HG02852 (cell line): ENCODE measurements at regions not wholly inside any gene's neighbourhood (a gene's known extent, or its start where the extent isn't known, plus 50 kb on each side); places are given as distances from the start of the nearest gene placed in this dataset.

Experiments
- ATAC-seq: cut with Tn5 transposase; IDR thresholded peaks from one replicate; pipeline ENCODE4 v1.9.1; 2021; ENCODE audit warnings: mild to moderate bottlenecking, moderate library complexity; ENCODE audit not compliant: unreplicated experiment

GRCh38 chr4:56286763-56287162 lies 100.5 kb downstream of the AASDH start:
- ATAC-seq, result no peak

- no peak for ATAC-seq
Measured at GRCh38 chr4:56283375-56283774, 103.9 kb downstream of the AASDH start.

DNA sequence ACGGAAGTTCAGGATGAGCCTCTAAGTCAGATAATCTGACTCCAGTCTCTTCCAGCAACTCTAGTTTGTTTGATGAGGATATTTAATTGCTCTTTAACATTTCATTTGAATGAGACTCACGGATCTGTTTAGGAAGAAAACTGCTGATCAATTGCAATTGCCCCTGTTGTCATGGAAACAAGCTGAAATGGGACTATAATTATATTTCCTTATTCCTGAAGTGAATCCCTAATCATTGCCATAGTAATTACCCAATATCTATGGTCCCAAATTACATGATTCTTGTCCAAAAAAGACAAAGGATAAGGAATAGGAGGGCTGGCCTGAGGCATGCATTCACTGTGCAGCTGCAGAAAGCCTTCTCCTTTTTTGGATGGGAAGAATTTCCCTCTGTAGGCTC lies 105.3 kb downstream of the AASDH start:
- no peak for ATAC-seq

DNA sequence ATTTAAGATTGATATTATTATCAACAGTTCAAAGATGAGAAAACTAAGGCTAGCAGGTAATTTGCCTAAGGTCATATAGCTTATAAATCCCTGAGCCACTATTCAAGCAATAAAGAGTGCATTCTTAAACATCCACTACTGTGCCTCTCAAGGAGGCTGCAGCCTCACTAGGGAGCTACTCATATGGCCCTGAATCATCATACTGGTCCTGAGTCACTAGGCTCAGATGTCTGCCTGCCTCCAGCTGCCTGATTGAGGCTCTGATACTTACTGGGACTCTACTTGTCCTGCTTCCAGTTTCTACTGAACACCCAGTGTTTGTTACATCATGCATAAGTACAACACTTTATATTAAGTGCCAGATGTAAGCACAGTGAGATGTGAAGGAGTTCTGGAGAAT lies 110.7 kb downstream of the AASDH start:
- ATAC-seq, result no peak

DNA sequence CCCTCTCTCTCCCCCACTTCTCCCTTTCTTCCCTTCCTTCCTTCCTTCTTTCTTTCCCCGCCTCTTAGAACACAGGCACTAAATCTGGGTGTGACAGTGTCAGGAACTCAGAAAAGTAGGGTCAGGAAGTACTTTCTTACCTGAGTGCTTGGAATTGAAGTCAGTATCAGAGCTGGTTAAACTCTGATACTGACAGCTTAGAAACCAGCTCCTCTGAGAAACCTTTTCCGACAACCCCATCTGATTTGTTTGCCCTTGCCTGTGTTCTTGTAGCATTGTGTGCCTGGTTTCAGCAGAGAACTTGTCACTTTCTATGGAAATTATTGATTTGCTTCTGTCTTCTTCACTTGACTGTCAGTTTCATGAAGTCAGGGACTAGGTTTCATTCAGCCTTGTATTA lies 113.9 kb downstream of the AASDH start:
- ATAC-seq, result no peak

- no peak for ATAC-seq
Measured at GRCh38 chr4:56272927-56273326, 114.4 kb downstream of the AASDH start.

DNA sequence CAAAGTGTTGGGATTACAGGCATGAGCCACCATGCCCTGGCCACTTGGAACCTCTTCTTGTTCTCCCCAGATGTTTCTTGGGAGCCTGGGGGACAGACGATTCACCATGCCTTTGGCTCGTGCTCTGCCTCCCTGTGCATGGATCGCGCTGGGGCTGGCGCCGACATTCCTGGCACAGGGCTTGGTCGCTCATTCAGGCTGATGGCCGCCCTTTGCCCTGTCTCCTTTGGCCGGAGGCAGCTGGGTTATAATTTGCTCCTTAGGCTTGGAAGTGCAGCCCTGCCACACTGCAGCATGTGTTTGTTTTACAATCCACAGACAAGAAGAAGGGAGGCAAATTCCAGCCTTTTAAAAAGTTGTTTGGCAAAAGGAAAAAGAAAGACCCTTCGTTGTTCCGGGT lies 115.3 kb downstream of the AASDH start:
- no peak for ATAC-seq

GRCh38 chr4:56271131-56271530 lies 116.2 kb downstream of the AASDH start:
- no peak for ATAC-seq

- no peak for ATAC-seq
Measured at GRCh38 chr4:56267558-56267957, 119.7 kb downstream of the AASDH start.

- no peak for ATAC-seq
Measured at GRCh38 chr4:56264873-56265272, 122.4 kb downstream of the AASDH start.

DNA sequence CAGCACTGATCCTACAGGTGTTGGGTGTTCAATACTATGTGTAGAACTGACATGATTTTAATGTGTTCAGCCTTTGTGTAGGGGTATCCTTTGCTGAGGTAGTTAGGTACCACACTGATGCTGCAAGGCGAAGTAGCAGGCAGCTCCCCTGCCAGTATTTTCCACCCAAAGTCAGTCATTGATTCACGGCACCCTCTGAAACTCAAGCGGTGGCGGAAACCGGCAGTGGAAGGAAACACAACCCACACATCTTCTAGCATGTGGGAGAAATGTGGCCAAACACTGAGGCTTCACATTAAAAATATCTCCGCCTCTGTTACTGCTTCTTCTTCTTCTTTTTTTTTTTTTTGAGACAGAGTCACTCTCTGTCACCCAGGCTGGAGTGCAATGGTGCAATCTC lies 126.3 kb downstream of the AASDH start:
- ATAC-seq, result peak; percentile 89

GRCh38 chr4:56260320-56260719 lies 127.0 kb downstream of the AASDH start:
- ATAC-seq, result no peak

DNA sequence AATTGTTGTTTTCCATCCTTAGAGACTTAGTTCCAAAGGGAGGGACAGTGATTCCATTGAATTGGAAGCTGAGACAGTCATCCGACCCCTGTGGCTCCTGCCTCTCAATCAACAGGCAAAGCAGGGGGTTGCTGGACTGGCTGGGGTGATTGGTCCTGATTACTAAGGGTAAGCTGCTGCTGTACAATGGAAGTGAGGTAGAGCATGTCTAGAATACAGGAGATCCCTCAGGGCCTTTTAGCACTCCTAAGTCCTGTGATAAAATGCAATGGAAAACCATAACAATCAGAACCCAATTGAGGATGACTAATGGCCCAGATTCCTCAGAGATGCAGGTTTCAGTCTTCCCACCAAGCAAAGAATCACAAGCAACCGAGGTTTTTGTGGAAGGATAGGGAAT lies 127.6 kb downstream of the AASDH start:
- ATAC-seq, result no peak

DNA sequence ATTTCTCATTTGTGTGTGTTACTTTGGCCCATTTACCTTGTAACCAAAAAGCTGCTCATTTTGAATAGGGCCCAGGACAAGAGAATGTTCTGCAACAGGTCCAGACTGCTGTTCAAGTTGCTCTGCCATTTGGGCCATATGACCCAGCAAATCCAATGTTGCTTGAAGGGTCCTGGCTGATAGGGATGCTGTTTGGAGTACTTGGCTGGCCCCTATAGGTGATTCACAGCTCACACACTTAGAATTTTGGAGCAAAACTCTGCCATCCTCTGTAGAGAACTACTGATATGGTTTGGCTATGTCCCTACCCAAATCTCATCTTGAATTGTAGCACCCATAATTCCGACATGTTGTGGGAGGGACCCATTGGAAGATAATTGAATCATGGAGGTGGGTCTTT lies 131.5 kb downstream of the AASDH start:
- no peak for ATAC-seq

DNA sequence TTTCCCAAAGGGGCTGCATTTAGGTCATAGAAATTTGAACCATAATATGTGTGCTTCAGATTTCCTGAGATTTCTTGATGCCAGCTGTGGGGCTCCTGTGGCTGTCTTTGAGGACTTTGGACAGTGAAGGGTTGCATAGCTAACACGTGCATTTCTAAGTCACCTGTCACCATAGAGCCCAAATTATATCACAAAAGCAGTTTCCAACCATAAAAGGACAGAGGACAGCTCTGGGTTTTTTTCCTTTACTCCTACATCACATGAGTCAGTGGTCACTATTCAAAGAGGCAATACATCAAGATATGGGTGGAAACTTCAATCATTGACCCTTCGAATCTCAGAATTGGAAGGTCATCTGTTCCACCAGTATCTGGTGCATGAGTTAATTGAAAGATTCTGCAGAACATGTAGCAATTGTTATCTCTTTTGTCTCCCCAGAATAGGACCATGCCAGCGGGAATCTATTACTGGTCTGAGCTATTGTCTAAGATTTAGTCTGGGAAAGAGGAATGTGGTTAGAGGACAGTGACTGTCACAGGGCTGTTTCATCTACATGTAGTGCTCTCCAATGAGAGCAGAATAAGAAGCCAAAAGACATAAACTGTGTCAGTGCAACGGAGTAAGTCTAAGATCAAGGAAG lies 133.5 kb downstream of the AASDH start:
- no peak for ATAC-seq

DNA sequence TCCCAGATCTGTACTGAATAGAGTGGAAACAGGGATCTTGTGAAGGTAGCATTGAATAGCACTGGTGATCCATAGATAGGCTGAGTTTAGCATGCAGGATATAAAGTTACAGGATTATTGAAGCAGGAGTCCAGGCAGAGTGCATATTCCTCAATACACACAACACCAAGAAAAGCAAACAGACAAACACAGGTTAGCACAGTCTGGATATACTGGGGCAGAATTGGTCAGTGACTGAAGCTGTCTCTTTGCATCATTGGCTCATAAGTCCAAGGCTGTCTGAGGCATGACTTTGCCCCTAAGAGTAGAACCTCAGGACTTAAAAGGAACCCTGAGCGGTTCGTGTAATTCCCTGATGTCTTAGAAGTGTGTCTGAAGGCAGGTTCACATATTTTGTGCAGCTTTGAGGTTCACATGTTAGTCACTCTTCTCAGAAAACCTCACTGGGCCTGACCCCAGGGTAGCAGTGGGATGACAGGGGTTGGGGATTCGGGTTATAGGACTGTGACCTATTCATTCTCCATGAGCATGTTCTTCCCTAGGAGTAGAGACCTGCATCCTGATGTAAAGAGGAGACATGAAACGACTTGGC lies 134.6 kb downstream of the AASDH start:
- no peak for ATAC-seq

DNA sequence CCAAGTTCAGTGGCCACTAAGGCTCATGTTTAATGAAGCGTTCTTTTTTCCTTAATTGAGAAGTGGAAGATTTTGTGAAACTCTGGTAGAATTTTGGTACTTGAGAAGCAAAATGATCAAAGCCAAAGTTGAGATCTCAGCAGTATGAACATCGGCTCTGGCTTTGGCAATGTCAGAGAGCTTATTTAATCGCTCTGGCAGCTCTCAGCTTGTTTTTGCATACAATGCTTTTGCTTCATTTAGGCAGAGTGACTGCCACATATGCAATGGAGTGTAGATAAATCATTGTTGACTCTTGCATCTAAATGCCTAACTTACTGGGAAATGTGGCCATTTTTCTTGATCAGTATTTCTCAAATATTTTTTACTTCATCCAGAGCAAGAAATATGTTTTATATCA lies 135.7 kb downstream of the AASDH start:
- no peak for ATAC-seq

DNA sequence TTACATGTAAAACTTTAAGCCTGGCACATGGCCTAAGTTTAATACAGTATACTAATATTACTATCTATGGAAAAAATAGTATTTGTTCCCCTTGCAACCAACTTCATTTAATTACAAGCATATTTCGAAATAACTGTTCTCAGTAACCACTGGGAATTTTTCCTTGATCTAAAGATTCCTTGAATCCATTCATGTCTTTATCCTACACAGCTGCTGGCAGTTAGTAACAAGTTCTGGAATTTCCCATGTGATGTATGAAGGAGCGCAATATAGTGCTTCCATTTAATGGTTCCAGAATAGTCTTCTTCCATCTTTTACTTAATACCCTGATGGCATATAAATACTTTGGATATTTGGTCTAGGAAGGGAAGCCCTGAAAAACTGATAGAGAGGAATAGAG lies 136.5 kb downstream of the AASDH start:
- ATAC-seq, result no peak

DNA sequence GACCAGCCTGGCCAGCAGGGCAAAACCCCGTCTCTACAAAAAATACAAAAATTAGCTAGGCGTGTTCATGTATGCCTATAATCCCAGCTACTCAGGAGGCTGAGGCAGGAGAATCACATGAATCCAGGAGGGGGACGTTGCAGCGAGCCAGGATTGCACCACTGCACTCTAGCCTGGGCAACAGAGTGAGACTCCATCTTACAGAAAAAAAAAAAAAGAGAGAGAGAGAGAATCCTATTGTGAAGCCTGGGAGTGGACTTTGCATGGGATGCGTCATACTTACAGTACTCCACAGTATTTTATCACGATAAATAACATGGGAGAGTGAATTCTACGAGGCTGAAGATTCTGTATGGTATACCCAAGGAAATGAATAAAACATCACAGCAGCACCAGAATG lies 139.6 kb downstream of the AASDH start:
- ATAC-seq, result no peak

- ATAC-seq, result no peak
Measured at GRCh38 chr4:56246233-56246610, 141.1 kb downstream of the AASDH start.

- ATAC-seq, result no peak
Measured at GRCh38 chr4:56245547-56246232, 141.6 kb downstream of the AASDH start.

DNA sequence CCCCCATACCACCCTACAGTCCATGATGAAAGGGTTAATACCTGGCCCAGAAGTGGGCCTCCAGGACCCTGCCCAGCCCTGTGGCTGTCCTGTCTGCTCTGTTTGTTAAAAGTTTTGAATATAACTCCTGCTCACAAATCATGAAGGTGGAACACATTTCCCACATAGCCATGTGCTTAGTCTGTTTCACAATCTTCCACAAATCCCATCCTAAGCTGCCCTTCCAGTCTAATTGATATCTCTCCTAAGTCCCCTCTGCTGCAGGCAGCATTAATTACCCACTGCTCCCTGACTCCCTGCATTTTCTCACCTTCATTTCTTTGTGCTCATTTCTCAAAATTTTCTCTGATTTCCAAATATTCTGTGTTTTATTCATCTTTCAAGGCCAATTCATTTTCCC lies 142.6 kb downstream of the AASDH start:
- ATAC-seq, result no peak

DNA sequence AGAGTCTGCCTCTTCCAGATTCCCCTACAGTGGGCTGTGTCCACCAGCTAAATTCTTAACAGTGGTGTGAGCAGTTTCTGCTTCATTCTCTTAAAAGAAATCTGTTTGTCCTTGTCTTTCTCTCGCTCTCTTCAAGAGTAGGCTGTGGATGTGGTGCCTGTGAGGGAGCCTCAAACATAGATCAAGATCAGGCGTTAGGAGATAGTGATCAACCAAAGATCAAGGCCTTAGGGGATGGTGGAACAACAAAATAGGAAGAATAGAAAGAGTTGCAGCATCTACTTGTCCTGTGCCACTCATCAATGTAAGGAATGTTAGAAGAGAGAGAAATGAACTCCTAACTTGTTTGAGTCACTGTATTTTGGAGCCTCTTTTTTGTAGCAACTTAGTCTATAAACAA lies 144.2 kb downstream of the AASDH start:
- ATAC-seq, result no peak
